Muscle layer of duodenum (tissue), 2 donors: ENCODE measurements at regions not wholly inside any gene's neighbourhood (a gene's known extent, or its start where the extent isn't known, plus 50 kb on each side); places are given as distances from the start of the nearest gene placed in this dataset.

Source experiments
- H3K27ac ChIP-seq: one replicate; pipeline ENCODE4 v1.7.0; 2013; ENCODE audit warnings: mild to moderate bottlenecking, low read length
- H3K27me3 ChIP-seq: one replicate; pipeline ENCODE4 v1.7.0; 2013; ENCODE audit warnings: low read depth, mild to moderate bottlenecking, control low read depth, low read length
- H3K36me3 ChIP-seq, 2 donors: one replicate each; pipeline ENCODE4 v1.7.0; 2013; ENCODE audit warnings: low read length in 2 of 2, control low read depth in 1 of 2, mild to moderate bottlenecking in 1 of 2; ENCODE audit not compliant: insufficient read depth in 2 of 2, control insufficient read depth in 1 of 2
- H3K4me1 ChIP-seq, 2 donors: one replicate each; pipeline ENCODE4 v1.7.0; 2013; ENCODE audit warnings: low read length in 2 of 2, mild to moderate bottlenecking in 2 of 2, control low read depth in 1 of 2, moderate library complexity in 1 of 2; ENCODE audit not compliant: insufficient read depth in 2 of 2, control insufficient read depth in 1 of 2
- H3K4me3 ChIP-seq, 2 donors: one replicate each; pipeline ENCODE4 v1.7.0; 2013; ENCODE audit warnings: low read length in 2 of 2, low read depth in 1 of 2, mild to moderate bottlenecking in 1 of 2
- H3K9me3 ChIP-seq, 2 donors: one replicate each; pipeline ENCODE4 v1.7.0; 2013; ENCODE audit warnings: low read length in 2 of 2, control low read depth in 1 of 2, mild to moderate bottlenecking in 1 of 2; ENCODE audit not compliant: control insufficient read depth in 1 of 2
- donor health status: healthy.

DNA sequence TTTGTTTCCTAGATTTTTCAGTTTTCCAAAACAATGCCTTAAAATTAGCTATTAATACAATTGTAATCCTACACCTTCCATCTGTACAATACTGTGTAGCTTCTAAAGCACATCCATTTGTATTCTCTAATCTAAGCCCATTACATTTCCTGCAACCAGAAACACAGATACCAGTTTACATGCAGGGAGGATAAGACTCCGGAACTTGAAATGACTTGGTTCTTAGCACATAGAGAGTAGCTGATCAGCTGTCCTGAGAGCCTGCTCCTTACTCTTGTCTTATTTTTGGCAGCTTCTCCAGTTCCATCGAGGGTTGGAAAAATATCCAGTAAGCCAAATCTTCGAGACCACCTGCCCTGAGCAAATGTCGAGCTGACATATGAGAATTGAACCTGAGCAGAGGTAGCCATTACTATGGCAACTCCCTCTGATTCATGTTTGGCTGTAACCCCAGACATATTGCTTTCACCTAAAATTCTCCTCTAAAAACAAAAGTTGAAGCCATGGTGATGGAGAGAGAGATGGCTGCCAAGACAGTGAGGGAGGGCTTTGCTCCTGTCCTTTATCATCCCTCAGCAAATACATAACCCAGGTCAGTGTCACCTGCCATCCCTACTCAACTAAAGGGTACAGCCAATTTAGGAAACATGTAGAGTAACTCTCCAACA lies 542.8 kb downstream of the IRS1 start:
- no peak overlapping the region for H3K4me3 ChIP-seq
- H3K27me3 ChIP-seq = no peaks in the 10 kb centered on the region
- no peaks in the 10 kb centered on the region for H3K4me1 ChIP-seq
- no peaks in the 10 kb centered on the region for H3K9me3 ChIP-seq
- no peaks in the 10 kb centered on the region for H3K36me3 ChIP-seq
- no peak overlapping the region for H3K27ac ChIP-seq

GRCh38 chr2:226256237-226256636 lies 543.4 kb downstream of the IRS1 start:
- Histone ChIP-seq H3K4me3 (no peak overlapping the region), H3K27ac (no peak overlapping the region), H3K9me3 (no peaks in the 10 kb centered on the region), H3K27me3 (no peaks in the 10 kb centered on the region), H3K36me3 (no peaks in the 10 kb centered on the region), H3K4me1 (no peaks in the 10 kb centered on the region)

DNA sequence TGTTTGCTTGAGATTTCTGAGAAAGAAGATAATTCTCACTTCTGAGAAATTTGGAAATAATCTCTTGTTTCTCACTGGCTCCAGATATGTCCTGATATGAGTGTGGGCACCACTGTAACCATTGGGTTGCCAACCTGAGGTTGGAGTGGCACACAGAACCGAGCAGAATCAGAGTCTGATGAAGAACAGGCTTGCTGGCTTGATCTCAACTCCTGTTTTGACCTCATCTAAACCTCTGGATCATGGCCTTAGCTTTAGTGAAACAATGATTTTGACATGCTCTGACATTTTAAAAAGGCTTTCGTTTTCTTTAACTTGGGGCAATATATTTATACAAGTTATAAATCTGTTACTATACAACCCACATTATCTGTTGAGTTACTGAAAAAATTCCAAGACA lies 548.0 kb downstream of the IRS1 start:
- Histone ChIP-seq H3K36me3 (no peaks in the 10 kb centered on the region), H3K27me3 (no peaks in the 10 kb centered on the region), H3K27ac (no peak overlapping the region), H3K4me1 (no peaks in the 10 kb centered on the region), H3K9me3 (no peaks in the 10 kb centered on the region), H3K4me3 (no peak overlapping the region)

DNA sequence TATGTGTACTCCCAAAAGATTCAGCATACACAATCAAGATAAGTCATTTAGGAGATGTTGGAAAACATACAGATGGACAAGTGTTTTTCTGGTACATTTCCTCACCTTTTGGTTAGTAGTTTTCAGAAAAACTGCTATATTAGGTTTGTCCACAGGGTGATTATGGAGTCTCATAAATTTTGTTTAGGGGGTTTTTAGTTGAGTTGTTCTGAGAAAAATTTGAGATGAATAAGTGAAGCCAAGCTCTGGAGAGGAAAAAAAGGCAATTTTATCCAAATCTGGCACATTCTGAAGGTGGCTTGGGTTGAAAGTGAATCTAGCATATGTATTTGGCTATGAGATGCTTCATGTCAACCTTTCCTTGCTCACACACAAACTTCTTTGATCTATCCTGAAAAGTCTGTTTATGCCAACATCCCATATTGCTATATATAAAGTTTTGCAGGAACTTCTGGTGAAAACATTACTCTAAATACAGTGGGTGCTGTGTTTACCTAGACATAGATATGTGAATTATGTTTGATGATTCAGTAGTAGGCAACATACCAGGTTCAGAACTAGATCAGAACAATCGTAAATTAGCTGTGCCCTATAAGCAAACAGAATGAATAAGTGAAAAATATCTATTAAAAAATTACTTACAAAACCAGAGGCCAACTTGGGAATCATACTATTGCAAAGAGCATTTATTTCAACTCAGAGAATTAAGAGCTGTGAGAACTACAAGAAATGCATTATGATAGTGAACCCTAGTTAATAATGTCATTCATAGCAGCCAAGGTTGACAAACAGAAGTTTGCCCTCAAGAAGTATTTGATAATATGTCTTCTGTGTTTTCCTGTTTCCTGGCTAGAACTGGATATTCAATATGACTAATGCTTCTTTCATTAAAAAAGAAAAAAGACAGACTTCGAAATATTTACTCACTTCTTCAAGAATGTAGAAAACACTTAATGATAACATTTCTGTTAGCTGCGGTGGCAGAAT lies 552.0 kb downstream of the IRS1 start:
- H3K4me1 ChIP-seq = no peaks in the 10 kb centered on the region
- H3K27me3 ChIP-seq = no peaks in the 10 kb centered on the region
- no peak overlapping the region for H3K4me3 ChIP-seq
- no peaks in the 10 kb centered on the region for H3K36me3 ChIP-seq
- peaks cover 5% of the 10 kb centered on the region in 2 donors for H3K9me3 ChIP-seq
- no peak overlapping the region for H3K27ac ChIP-seq

DNA sequence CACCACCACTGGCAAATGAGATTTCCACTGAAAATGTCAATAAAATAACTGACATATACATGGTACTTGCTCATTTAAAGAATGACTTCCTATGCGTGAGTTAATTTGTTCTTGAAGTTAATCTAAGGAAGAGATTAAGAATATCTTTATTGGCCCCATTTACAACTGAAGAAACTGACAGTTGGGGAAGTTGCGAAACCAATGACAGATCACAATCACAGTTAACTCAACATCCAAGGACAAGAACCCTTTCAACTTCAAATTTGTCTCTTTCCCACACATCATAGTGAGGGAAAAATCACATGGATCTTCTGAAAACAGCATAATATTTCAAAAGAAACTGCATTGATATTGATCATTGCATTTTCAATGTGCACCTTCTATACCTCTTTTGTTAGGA lies 565.4 kb downstream of the IRS1 start:
- Histone ChIP-seq H3K4me3 (no peak overlapping the region), H3K27ac (no peak overlapping the region), H3K4me1 (no peaks in the 10 kb centered on the region), H3K27me3 (no peaks in the 10 kb centered on the region), H3K36me3 (no peaks in the 10 kb centered on the region), H3K9me3 (no peaks in the 10 kb centered on the region)

DNA sequence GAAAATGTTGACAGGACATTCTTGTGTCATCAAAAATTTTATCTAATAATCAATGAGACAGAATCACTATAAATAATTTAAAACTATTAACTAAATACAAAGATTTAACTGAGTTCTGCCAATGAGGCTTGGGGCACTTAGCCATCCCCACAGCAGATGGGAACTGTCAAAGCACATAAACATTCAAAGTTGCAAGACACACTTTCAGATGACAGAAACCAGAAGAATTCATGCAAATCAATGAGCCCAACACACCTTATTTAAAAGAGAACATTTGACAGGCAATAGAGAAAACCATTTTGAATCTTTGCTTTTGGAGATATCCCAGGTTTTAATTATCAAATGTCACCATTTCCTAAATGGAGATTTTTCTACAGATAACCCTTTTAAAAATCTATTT lies 566.2 kb downstream of the IRS1 start:
- Histone ChIP-seq H3K27ac (no peak overlapping the region), H3K36me3 (no peaks in the 10 kb centered on the region), H3K9me3 (no peaks in the 10 kb centered on the region), H3K4me3 (no peak overlapping the region), H3K4me1 (no peaks in the 10 kb centered on the region), H3K27me3 (no peaks in the 10 kb centered on the region)

GRCh38 chr2:226228080-226228479 lies 571.5 kb downstream of the IRS1 start:
- Histone ChIP-seq H3K4me3 (no peak overlapping the region), H3K36me3 (no peaks in the 10 kb centered on the region), H3K9me3 (no peaks in the 10 kb centered on the region), H3K27ac (no peak overlapping the region), H3K4me1 (no peaks in the 10 kb centered on the region), H3K27me3 (no peaks in the 10 kb centered on the region)

DNA sequence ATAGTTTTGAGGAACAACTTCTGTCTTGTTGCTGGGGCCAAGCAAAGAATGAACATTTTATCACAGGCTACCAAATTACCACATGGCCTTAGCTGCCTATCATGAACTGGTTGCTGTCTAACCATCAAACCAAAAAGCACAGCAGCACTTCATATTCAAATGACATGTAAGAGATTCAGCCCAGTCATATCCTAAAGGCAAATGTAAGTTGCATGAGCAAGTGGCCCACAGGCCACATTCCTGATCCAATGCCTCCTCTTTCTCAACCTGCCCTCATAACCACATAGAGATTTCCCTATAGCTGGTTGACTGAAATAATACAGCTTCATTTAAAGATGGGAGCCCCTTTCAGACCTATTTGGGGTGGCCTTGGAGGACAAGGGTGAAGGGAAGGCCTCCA lies 572.3 kb downstream of the IRS1 start:
- Histone ChIP-seq H3K9me3 (no peaks in the 10 kb centered on the region), H3K36me3 (no peaks in the 10 kb centered on the region), H3K27me3 (no peaks in the 10 kb centered on the region), H3K4me3 (no peak overlapping the region), H3K27ac (no peak overlapping the region), H3K4me1 (no peaks in the 10 kb centered on the region)

- Histone ChIP-seq H3K4me3 (no peak overlapping the region), H3K4me1 (no peaks in the 10 kb centered on the region), H3K9me3 (no peaks in the 10 kb centered on the region), H3K27ac (no peak overlapping the region), H3K27me3 (no peaks in the 10 kb centered on the region), H3K36me3 (no peaks in the 10 kb centered on the region)
Measured at GRCh38 chr2:226223704-226224103, 575.9 kb downstream of the IRS1 start.

- Histone ChIP-seq H3K4me1 (no peaks in the 10 kb centered on the region), H3K27me3 (no peaks in the 10 kb centered on the region), H3K4me3 (no peak overlapping the region), H3K36me3 (no peaks in the 10 kb centered on the region), H3K27ac (no peak overlapping the region), H3K9me3 (no peaks in the 10 kb centered on the region)
Measured at GRCh38 chr2:226220511-226220910, 579.1 kb downstream of the IRS1 start.

DNA sequence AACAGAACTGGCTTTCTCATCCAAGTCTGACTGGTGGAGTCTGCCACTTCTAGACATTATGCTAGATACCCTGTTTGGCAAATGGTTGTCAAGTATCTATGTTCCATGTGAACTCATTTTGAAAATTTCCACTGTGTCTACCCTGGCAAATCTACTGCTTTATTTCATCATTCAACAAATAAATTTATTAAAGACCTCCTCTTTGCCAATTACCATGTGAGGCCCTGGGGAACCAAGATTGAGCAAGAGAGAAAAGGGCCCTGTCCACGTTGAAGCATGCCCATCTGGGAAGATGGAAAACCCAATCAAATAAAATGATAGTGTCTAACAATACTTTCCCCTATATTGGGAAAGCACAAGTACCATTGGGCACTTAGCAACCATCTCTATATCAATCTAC lies 582.4 kb downstream of the IRS1 start:
- H3K27ac ChIP-seq = no peak overlapping the region
- no peaks in the 10 kb centered on the region for H3K36me3 ChIP-seq
- no peaks in the 10 kb centered on the region for H3K27me3 ChIP-seq
- no peaks in the 10 kb centered on the region for H3K9me3 ChIP-seq
- H3K4me3 ChIP-seq = no peak overlapping the region
- peaks cover 0 to 4% of the 10 kb centered on the region in 2 donors for H3K4me1 ChIP-seq
